Myocyte (in vitro differentiated cells): ENCODE measurements at regions not wholly inside any gene's neighbourhood (a gene's known extent, or its start where the extent isn't known, plus 50 kb on each side); places are given as distances from the start of the nearest gene placed in this dataset.

Experiments used
- DNase-seq: peaks from one replicate; pipeline ENCODE4 v3.0.0-alpha.2; 2012; ENCODE audit warnings: low read depth

DNA sequence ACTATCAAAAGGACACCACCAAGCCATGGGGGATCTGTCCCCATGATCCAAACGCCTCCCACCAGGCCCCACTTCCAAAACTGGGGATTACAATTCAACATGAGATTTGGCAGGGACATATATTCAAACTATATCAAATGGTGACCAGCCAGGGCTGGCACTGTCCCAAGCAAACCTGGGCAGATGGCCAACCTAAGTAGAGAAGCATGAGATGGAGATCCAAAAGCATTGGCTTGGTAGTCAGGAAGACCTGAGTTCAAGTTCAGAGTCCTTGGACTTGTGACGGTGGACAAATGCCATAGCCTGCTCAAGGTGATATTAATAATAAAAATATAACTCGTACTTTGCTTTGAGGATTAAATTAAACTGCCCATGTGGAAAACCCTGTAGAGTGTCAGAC, 79.2 kb upstream of the HS3ST1 start:
- no peak for DNase-seq

- no peak for DNase-seq
Measured at GRCh38 chr4:11506194-11506593, 77.5 kb upstream of the HS3ST1 start.

DNA sequence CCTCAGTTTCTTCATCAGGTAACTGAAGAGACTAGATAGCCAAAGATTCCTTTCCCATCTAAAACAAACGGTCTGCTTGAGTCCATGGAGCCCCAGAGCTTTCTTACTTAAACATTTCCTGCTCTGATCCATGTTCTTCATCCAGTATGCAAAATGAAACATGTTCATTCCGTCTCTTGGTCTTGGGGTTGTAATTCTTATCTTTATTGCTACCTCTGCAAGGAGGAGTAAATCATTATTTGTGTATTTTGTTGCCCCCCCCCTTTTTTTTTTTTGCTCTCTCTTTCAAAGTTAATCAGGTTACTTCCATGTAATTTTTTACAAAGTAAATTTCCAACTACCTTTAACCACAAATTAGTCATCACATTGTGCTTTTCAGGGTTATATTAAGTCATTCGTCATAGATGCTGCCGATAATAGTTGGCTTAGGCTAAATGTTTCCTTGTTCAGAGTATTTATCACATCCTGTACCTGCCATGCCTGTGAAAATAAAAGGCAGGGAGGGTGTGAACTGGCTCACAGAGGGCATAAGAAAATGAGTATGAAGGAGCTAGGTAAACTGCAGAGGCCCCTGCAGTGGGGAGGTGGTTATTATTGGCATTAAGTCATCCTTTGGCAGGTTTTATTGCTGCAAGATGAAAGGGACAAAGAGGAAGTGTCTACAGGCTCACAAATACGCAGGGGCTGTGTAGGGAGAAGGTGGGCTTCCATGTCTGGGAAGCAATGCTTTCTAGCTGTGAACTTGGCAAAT, 76.7 kb upstream of the HS3ST1 start:
- no peak for DNase-seq

DNA sequence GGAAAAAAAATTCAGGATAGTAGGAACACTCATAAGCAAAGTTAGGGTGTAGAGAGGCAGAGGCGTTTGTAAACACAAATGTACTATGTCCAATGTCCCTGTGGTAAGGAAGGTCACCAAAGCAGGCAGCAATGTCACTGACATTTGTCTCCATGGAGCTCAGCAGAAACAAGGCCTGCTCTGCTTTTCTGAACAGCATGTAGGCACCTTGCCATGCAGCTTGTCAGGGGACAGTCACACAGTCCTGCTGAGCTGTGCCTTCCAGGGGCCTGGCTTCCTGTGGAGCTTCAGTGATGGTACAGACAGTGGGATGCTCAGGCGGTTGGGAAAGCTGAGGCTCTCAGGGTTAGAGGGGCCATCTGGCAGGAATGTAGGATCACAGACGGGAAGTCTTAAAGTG, 74.5 kb upstream of the HS3ST1 start:
- no peak for DNase-seq

GRCh38 chr4:11497972-11498371, 69.3 kb upstream of the HS3ST1 start:
- peak; percentile 43 for DNase-seq

DNA sequence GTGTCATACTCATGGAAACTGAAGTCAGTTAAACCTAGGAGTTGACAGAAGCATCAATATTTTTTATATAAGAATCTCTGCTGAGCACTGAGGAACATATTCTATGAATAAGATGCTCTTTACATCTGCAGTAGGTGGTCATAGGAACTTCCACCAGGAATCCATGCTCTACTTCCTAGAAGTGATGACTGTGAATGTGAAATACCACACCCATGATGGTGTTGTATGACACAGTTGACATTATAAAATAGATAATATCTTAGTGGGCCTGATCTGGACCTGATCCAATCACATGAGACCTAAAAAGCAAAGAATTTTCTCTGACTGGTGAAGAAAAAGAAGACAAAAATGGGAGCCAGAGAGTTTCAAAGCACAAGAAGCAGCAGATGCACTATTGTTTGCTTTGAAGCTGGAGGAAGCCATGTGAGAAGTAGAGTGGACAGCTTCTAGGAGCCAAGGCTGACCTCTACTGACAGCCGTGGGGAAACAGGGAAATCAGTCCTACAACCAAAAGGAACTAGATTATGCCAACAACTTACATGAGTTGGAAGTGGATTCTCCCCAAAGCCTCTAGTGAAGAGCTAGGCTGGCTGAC, 68.6 kb upstream of the HS3ST1 start:
- no peak for DNase-seq

- DNase-seq, result peak; percentile 44
Measured at GRCh38 chr4:11496351-11496829, 67.7 kb upstream of the HS3ST1 start.

- DNase-seq, result no peak
Measured at GRCh38 chr4:11495818-11496217, 67.1 kb upstream of the HS3ST1 start.

GRCh38 chr4:11495291-11495690, 66.6 kb upstream of the HS3ST1 start:
- no peak for DNase-seq

DNA sequence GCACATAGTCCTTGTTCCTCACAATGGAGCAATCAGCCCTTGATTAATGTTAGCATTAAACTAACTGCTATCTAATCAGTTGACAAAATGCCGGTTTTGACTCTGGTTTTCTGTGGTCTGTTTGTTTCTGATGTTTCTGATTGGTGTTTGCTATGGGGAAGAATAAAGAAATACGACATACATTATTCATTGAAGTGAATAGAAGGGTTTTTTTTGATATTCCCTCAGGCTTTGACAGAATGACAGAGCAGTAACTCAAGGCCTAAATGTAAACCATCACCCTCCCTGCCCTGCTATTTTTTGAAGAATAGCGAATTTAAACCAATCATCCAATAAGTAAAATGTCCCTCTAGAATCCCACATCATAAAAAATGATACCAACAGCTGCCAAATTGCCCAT, 65.5 kb upstream of the HS3ST1 start:
- no peak for DNase-seq

GRCh38 chr4:11489453-11490083, 60.9 kb upstream of the HS3ST1 start:
- no peak for DNase-seq

DNA sequence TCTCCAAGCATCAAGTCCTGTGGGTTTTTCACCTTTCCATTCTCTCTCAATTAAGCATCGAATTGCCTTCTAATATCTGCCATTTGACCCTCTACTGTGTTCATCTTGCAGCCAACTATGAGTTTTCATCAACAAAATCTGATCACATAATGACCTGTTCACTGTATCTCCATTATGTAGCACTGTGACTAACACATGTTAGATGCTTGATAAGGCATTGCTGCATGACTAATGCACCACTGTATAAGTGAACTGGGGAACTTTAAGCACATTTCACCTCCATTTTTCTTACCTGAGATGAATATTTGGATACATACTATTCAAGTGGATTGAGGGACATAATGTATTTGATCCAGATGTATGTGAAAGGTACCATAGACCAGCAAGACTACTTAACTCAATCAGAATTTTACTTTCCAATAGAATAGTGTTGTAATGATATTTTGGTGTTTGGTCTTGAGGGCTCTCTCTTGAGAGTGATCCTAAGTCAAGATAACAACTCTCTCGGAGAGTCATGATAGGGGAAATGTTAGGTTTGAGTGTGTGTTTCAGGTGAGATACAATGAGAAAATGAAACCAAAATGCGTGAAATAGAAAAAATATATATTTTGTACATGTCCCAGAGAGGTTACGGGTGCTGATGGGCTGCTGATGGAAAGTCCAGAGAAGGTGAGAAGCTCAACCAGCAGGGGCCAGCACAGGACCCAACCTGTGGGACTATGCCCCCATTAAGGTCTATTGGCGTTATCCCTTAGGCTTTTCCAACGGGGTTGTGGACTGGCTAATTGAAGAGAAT, 60.2 kb upstream of the HS3ST1 start:
- no peak for DNase-seq

GRCh38 chr4:11487868-11488544, 59.3 kb upstream of the HS3ST1 start:
- peak; percentile 48 for DNase-seq

GRCh38 chr4:11487139-11487538, 58.4 kb upstream of the HS3ST1 start:
- DNase-seq, result no peak

DNA sequence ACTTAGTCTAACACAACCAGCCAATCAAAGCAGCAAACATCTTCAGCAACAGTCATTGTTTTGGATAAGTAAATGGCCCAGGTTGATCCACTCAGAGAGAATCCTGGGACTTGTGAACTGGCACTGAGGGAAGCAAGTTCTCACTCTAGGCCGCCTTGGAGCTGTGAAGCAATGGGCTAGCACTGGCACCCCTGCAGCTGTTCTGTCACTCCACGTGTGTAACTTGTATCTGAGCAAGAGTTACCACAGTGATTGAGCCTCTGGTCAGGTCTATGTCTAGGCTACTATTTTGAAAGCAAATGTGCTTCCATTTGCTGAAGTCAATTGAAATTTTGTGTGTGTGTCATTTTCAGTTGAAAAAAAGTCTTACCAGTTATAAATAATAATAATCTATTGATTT, 57.2 kb upstream of the HS3ST1 start:
- peak; percentile 65 for DNase-seq

- DNase-seq, result no peak
Measured at GRCh38 chr4:11484531-11484930, 55.8 kb upstream of the HS3ST1 start.

DNA sequence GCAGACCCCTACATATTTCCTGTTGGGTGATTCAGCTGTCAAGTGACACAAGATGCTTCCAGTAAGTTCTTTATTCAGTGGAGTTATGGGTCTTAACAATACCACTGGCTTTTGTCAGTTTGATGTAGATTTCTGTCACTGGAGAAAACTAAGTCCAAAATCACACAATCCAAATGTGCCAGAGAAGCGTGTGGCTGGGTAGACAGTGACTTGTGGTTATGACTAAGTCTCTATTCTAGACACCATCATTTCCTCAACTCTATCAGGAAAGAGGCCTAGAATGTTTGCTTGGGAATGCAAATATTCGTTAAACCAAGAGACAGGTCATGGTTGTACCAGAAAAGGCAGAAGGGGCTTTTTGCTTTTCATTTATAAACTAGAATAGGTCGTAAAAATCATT, 54.4 kb upstream of the HS3ST1 start:
- peak; percentile 37 for DNase-seq

- no peak for DNase-seq
Measured at GRCh38 chr4:11480683-11481082, 52.0 kb upstream of the HS3ST1 start.
